GM12878 (cell line): ENCODE measurements at regions not wholly inside any gene's neighbourhood (a gene's known extent, or its start where the extent isn't known, plus 50 kb on each side); places are given as distances from the start of the nearest gene placed in this dataset.

Source experiments
- ATAC-seq: fragments of 200-7000 bp; cut with Tn5 transposase; 3 replicates; pipeline ENCODE4 v1.9.1; 2020; ENCODE audit warnings: mild to moderate bottlenecking, moderate library complexity
- BruUV-seq: library from RNA; stranded (reverse); fragments of 400-500 nt; replicated peaks from 2 replicates; lab custom pipeline; 2021; lab: Mats Ljungman, UMichigan
- CTCF ChIA-PET: fragments of 300-600 bp; sonication (Branson Sonifier 250); formaldehyde crosslinking; extraction: SDS; loops from one replicate; lab custom pipeline; 2021; ENCODE audit warnings: inconsistent platforms; lab: Yijun Ruan, JAX
- POLR2A ChIA-PET: fragments of 350-600 bp; formaldehyde crosslinking; extraction: SDS; loops from one replicate; lab custom pipeline; 2021; ENCODE audit warnings: inconsistent platforms; lab: Charles Lee
- RAD21 ChIA-PET: fragments of 300-600 bp; sonication (Branson Sonifier 250); formaldehyde crosslinking; loops from one replicate; lab custom pipeline; 2023; ENCODE audit warnings: antibody characterized with exemption; ENCODE audit not compliant: unreplicated experiment; lab: Charles Lee
- SMC1A ChIA-PET: fragments of 300-600 bp; sonication (Branson Sonifier 250); formaldehyde crosslinking; loops from one replicate; lab custom pipeline; 2023; ENCODE audit not compliant: unreplicated experiment, uncharacterized antibody; lab: Charles Lee
- DNase-seq: peaks from one replicate; pipeline ENCODE4 v3.0.0-alpha.2; 2011; ENCODE audit warnings: low read depth, low spot score
- FAIRE-seq: peaks from 3 replicates; lab custom pipeline; 2011; peaks lifted over from hg19 to GRCh38; lab: Jason Lieb, UNC
- H2AFZ ChIP-seq: 2 replicates; pipeline ENCODE4 v1.6.0; 2011; ENCODE audit warnings: low read depth, low read length, control low read depth; ENCODE audit not compliant: control insufficient read depth
- H3K27ac ChIP-seq: 2 replicates; pipeline ENCODE4 v1.5.1; 2011; ENCODE audit warnings: control low read depth; ENCODE audit not compliant: control insufficient read depth, insufficient read depth
- H3K27me3 ChIP-seq, 2 experiments: replicated peaks in 1 of 2; 2 replicates each; pipeline versions ENCODE4 v1.6.0 to v1.6.1; 2011; ENCODE audit warnings: low read length in 1 of 2; ENCODE audit not compliant: control insufficient read depth in 2 of 2, insufficient read depth in 2 of 2
- H3K36me3 ChIP-seq, 2 experiments: 2 replicates each; pipeline ENCODE4 v1.5.1; 2011; ENCODE audit warnings: low read length in 1 of 2; ENCODE audit not compliant: control insufficient read depth in 2 of 2, insufficient read depth in 2 of 2
- H3K4me1 ChIP-seq: 2 replicates; pipeline ENCODE4 v1.6.1; 2011; ENCODE audit warnings: mild to moderate bottlenecking, low read length, moderate library complexity, mixed read lengths; ENCODE audit not compliant: control insufficient read depth, insufficient read depth
- H3K4me2 ChIP-seq: 2 replicates; pipeline ENCODE4 v1.6.0; 2011; ENCODE audit warnings: control low read depth; ENCODE audit not compliant: control insufficient read depth, insufficient read depth
- H3K4me3 ChIP-seq: fragments of 200-600 bp; sonication (generic); 2 replicates; pipeline ENCODE4 v1.5.1; 2016
- H3K79me2 ChIP-seq: 2 replicates; pipeline ENCODE4 v1.6.0; 2011; ENCODE audit warnings: low read length; ENCODE audit not compliant: control insufficient read depth, insufficient read depth
- H3K9ac ChIP-seq: 2 replicates; pipeline ENCODE4 v1.8.0; 2011; ENCODE audit warnings: low read length, control low read depth, mixed read lengths; ENCODE audit not compliant: control insufficient read depth, insufficient read depth
- H3K9me3 ChIP-seq: replicated peaks from 3 replicates; pipeline ENCODE4 v1.5.1; 2011; ENCODE audit warnings: mild to moderate bottlenecking, low read length; ENCODE audit not compliant: control insufficient read depth, insufficient read depth
- H4K20me1 ChIP-seq: 2 replicates; pipeline ENCODE4 v1.6.0; 2011; ENCODE audit not compliant: control insufficient read depth, insufficient read depth
- BACH1 ChIP-seq: fragments of 450-650 bp; IDR thresholded peaks from 2 replicates; pipeline ENCODE4 v1.6.1; 2017; ENCODE audit warnings: mild to moderate bottlenecking, borderline replicate concordance
- BHLHE40 ChIP-seq, 2 experiments: fragments of 450-650 bp in 1 of 2; IDR thresholded peaks; 2 replicates each; pipeline ENCODE4 v1.6.1; 2011 to 2017; ENCODE audit warnings: low read depth in 2 of 2, borderline replicate concordance in 1 of 2, improper control_type of control experiment in 1 of 2, low read length in 1 of 2, mild to moderate bottlenecking in 1 of 2
- HSF1 ChIP-seq: fragments of 150-350 bp; IDR thresholded peaks from 2 replicates; pipeline ENCODE4 v1.6.1; 2014; ENCODE audit warnings: mild to moderate bottlenecking, low read depth, low read length
- MYB ChIP-seq: fragments of 150-350 bp; IDR thresholded peaks from 2 replicates; pipeline ENCODE4 v1.6.1; 2014; ENCODE audit warnings: mild to moderate bottlenecking, low read depth, low read length, borderline replicate concordance
- NKRF ChIP-seq: fragments of 450-650 bp; conservative IDR thresholded peaks from 2 replicates; pipeline ENCODE4 v1.6.1; 2017; ENCODE audit warnings: mild to moderate bottlenecking, moderate library complexity
- PKNOX1 ChIP-seq: fragments of 450-650 bp; IDR thresholded peaks from 2 replicates; pipeline ENCODE4 v1.6.1; 2016; ENCODE audit warnings: mild to moderate bottlenecking
- RUNX3 ChIP-seq: IDR thresholded peaks from 2 replicates; pipeline ENCODE4 v1.6.1; 2012; ENCODE audit warnings: low read length, inconsistent platforms
- SIX5 ChIP-seq: IDR thresholded peaks from 2 replicates; pipeline ENCODE4 v1.6.1; 2011; ENCODE audit warnings: mild to moderate bottlenecking, low read depth, low read length, moderate library complexity; ENCODE audit not compliant: severe bottlenecking
- STAT3 ChIP-seq: IDR thresholded peaks from 2 replicates; pipeline ENCODE4 v1.6.1; 2011; ENCODE audit warnings: low read depth, low read length, improper control_type of control experiment
- SUZ12 ChIP-seq: fragments of 200-600 bp; sonication (generic); IDR thresholded peaks from one replicate; pipeline ENCODE4 v1.6.1; 2018; ENCODE audit warnings: antibody characterized with exemption, mild to moderate bottlenecking; ENCODE audit not compliant: unreplicated experiment
- TBL1XR1 ChIP-seq: IDR thresholded peaks from 2 replicates; pipeline ENCODE4 v1.6.1; 2012; ENCODE audit warnings: low read depth, low read length, improper control_type of control experiment
- USF1 ChIP-seq: IDR thresholded peaks from 2 replicates; pipeline ENCODE4 v1.6.1; 2011; ENCODE audit warnings: borderline replicate concordance, low read depth, mild to moderate bottlenecking, moderate library complexity, mixed read lengths, low read length; ENCODE audit not compliant: insufficient read depth; ENCODE audit errors: extremely low read length
- ZBTB4 ChIP-seq: fragments of 450-650 bp; formaldehyde crosslinking; IDR thresholded peaks from 2 replicates; pipeline ENCODE4 v1.4.0; 2022; ENCODE audit warnings: mild to moderate bottlenecking, moderate library complexity
- ZNF384 ChIP-seq: IDR thresholded peaks from 2 replicates; pipeline ENCODE4 v1.6.1; 2012; ENCODE audit warnings: low read depth, mild to moderate bottlenecking, low read length, improper control_type of control experiment, borderline replicate concordance
- ZZZ3 ChIP-seq: IDR thresholded peaks from 2 replicates; pipeline ENCODE4 v1.6.1; 2011; ENCODE audit warnings: low read depth; ENCODE audit not compliant: control insufficient read depth, insufficient read length
- WGBS: methylation state at CpG from one replicate; pipeline ENCODE4 v1.1.6; 2016; ENCODE audit warnings: low lambda C conversion rate; ENCODE audit not compliant: insufficient replicate concordance, insufficient coverage; ENCODE audit errors: missing lambda C conversion rate; 5-methylcytosine and 5-hydroxymethylcytosine counted together
- in situ Hi-C: fragments of 300-500 bp; cut with MboI; formaldehyde crosslinking; loops from 9 replicates; pipeline ENCODE4 v1.14.3; 2018; ENCODE audit warnings: mixed read lengths
- intact Hi-C: fragments of 100-400 bp; cut with micrococcal nuclease; formaldehyde crosslinking; loops from one replicate; pipeline ENCODE4 v1.14.2; 2022; ENCODE audit not compliant: unreplicated experiment

- H3K79me2 ChIP-seq, result no peaks in the 10 kb centered on the region
- no peak overlapping the region for H3K9ac ChIP-seq
- ChIA-PET RAD21 (no interaction called here), SMC1A (no interaction called here), CTCF (interaction anchor here (1.8 kb wide), 1 partner anchor 71 kb away, joined by 7 read pairs; no protein-coding TSS in a partner anchor)
- intact Hi-C loops, result no loop called here
- H4K20me1 ChIP-seq, result no peaks in the 10 kb centered on the region
- H3K9me3 ChIP-seq, result no peaks in the 10 kb centered on the region
- H2AFZ ChIP-seq, result no peak overlapping the region
- FAIRE-seq, result no peak
- no peak overlapping the region for H3K27ac ChIP-seq
- no peak overlapping the region for H3K4me3 ChIP-seq
- no peak for ATAC-seq
- TF ChIP-seq USF1, result no peak
- TF ChIP-seq PKNOX1, result no peak
- TF ChIP-seq HSF1, result no peak
- no peak for TF ChIP-seq ZNF384
- no peak for TF ChIP-seq BHLHE40 (IDR thresholded peaks at IDR 0.05; ENCODE audit: borderline replicate concordance in 1 of 2, low read depth in 2 of 2, low read length in 1 of 2)
- no peak for TF ChIP-seq SIX5
- TF ChIP-seq TBL1XR1, result no peak
- TF ChIP-seq ZBTB4 (CRISPR knock-in tag), result no peak
- TF ChIP-seq MYB, result no peak
- TF ChIP-seq ZZZ3, result no peak
- no peak for TF ChIP-seq NKRF
- TF ChIP-seq BACH1, result no peak
- no peak for TF ChIP-seq RUNX3
- TF ChIP-seq SUZ12, result no peak
- no peak for TF ChIP-seq STAT3
- TF ChIP-seq, all 136 proteins: peak for 0
- DNase-seq, result no peak
- H3K4me1 ChIP-seq, result no peaks in the 10 kb centered on the region
- no peak overlapping the region for H3K4me2 ChIP-seq
- WGBS, result 68% methylated on average over 12 of the region's 12 CpGs
- in situ Hi-C loops, result no loop called here
- H3K27me3 ChIP-seq, result no peaks in the 10 kb centered on the region
- no peaks in the 10 kb centered on the region for H3K36me3 ChIP-seq
- no TSS peak for BruUV-seq
- POLR2A ChIA-PET, result no interaction called here
Measured at GRCh38 chr14:35998303-35998702, 172.2 kb downstream of the BRMS1L start.
